NOMO-1 treated with dmso at 0.1 percent for 144 hours (cell line): ENCODE measurements at regions not wholly inside any gene's neighbourhood (a gene's known extent, or its start where the extent isn't known, plus 50 kb on each side); places are given as distances from the start of the nearest gene placed in this dataset.
A peak's percentile ranks its signal among the peaks of the same experiment; 100 is the strongest.

Experiments used
- DNase-seq: peaks from one replicate; lab custom pipeline; 2025; ENCODE audit not compliant: unreplicated experiment; lab: John Stamatoyannopoulos, UW

DNA sequence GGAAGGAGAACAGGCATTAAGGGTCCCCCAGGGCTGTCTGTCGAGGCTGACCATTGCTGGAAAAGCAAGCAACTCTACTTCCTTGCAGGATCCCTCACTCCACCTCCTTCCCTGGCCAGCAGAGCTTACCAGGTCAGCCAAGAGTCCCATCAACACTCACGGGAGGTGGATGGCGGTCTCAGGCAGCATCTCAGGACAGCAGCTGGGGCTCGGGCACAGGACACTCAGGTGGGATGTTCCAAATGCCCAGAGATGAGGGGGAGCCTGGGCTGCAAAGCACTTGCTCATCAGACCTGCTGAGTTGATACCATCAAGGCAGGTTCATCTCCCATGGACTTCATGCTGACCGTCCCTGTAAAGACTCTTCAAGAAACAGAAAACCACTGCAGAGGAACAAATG is 559.8 kb downstream of the NPHP4 start:
- DNase-seq: no peak

DNA sequence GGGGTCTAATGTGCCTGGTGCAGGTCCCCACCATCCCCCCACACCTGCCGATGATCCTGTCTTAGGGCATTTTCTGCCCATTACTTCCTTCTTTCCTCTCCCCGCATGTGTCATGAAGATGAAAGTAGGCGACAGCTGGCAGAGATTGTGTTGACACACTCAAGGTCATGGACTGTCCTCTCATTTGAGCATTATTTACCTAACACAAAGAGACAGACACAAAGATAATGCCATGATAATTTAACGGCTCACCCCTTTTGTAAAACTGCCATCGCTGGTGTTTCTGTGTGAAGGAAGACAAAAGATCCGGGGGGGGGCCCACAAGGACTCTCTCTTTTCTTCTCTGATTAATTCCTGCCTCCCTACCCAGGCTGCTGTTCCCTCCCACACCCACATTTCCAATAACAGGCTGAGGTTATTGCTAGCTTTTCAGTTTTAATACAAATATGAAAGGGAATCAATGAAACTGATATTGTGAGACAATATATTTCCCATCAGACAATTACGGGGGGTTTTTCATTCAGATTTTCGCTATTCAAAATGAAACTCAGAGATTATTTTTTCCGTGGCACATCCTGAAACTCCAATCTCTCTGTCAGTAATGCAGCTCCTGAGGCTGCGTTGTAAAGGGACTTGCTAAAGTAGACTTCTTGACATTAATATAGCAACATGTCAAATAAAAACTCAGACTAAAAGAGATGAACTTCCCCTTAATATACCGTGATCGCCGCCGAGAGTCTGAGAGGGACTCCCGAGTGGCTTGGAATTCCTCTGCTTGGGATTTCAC is 561.1 kb downstream of the NPHP4 start:
- DNase-seq: no peak

DNA sequence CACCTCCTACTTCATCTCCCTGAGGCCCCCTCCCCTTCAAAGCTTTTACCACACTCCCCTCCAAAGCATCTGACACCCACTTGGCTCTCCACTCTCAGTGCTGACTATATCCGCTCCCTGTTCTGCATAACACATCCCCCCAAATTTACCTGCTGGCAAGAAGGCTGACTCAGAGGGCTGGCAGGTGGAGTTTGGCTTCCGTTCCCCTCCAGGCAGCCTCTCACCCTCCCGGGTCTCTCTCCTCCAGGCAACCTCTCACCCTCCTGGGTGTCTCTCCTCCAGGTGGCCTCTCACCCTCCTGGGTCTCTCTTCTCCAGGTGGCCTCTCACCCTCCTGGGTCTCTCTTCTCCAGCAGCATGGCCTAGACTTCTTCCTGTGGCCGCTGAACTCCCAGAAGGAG is 562.1 kb downstream of the NPHP4 start:
- DNase-seq: no peak

DNA sequence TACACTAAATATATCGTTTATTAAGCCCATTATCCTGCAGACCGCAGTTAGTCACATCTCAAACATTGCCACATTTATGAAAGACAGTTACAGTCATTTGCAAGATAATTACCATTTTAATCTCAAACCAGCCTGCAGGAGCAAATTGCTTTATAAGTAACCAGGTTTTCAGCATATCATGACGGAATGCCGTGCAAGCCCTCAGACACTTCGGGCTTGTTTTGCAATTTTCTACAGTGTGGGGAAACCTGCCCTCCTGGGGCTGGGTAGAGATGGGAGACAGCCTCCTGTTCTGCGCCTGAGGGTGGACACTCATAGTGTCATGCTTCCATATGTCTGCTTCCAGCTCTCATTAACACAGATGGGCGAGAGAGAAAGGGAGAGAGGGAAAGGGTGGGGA is 563.9 kb downstream of the NPHP4 start:
- DNase-seq: peak; percentile 32

DNA sequence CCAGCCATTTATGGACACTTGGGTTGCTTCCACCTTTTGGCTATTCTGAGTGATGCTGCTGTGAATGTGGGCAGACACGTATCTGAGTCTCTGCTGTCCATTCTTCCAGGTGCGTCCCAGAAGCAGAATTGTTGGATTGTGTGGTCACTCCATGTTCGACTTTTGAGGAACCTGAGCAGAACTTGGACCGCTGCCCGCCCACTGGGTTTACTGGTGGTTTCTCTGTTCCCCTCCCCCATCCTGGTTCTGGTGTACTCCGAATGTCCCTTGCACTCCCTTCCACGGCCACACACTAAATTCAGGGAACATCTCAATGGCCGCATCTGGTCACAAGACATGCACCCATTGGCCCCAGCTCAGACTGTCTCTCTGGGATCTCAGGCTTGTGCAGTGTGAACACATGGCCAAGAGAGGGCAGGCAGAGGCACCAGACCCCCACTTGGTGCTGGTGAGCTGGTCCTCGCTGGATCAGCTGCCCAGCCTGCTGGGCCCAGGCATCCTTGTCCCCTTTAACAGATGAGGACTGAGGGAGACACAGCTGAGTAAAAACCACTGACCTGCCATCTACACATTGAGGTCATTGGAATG is 565.1 kb downstream of the NPHP4 start:
- DNase-seq: no peak

DNA sequence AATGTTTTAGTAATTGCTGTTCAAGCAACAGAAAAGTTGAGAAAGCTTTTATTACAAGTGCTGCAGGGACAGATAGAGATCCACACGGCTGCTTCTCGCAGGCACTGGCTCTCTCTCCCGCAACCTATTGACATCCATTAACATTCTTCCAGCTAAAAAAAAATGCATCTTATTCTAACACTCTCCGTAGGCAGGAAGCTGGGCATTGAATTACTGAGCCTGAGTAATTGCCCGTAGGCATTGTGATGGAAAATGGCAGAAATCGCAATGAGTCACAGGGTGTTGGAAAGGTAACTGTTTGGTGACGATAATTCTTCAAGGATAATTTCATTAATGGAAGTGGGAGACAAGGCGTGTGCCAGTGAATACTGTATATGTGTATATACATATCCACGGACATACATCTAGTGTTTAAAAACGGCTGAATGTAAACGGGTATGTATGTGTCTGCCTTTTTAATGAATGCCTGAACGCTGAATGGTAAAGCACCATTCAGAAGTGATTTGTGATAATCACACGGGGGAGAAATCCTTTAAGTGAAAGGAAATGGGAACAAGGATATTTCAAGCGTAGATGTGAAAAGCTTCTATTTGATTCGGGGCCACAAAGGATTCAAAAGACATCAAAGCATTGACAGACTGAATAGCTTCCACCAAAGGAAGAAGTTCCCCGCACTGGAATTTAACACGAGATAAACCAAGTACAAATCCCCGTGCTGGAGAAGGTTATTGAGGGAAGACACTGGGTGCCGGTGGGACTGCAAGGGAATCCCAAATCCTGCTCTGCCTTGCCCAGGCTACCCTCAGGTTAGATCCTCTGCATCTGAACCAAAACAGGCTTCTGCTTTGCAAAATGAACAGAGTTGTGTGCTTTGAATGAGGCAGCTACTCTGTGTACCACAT is 567.2 kb downstream of the NPHP4 start:
- DNase-seq: no peak

DNA sequence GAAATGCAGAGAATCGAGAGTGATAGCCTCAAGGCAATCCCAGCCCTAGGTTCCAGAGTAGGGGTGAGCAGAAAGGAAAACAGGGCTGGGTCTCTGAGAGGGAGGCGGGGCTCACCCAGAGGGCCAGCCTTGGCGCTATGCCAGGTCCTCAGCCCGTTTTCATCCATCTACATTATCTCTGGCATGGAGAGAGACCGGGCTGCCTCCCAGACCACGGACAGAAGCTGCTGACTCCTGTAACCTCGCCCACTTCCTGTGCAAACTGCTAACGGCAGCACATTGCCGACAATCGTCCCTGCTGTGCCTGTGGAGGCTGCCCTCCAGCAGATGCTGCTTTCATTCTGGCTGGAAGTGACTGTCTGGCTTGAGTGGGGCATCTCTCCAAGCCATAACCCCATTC is 569.1 kb downstream of the NPHP4 start:
- DNase-seq: peak; percentile 11

DNA sequence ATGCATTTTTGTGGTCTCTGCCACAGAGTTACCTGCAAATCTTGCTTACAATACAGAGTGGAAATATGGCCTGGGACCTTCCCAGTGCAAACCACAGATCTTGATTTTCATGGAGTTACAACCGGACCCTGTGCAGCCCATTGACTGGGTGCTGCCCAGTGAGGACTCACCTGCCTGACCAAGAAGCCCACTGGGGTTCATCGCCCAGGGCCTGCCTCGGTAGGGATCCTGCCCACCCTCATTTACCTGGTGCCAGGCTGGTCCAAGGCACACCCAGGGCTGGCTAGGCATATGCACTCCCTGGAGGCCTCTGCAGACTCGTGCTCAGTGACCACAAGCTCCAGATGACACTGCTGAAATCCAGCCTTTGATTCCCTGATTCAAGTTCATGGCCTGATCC is 572.7 kb downstream of the NPHP4 start:
- DNase-seq: no peak

DNA sequence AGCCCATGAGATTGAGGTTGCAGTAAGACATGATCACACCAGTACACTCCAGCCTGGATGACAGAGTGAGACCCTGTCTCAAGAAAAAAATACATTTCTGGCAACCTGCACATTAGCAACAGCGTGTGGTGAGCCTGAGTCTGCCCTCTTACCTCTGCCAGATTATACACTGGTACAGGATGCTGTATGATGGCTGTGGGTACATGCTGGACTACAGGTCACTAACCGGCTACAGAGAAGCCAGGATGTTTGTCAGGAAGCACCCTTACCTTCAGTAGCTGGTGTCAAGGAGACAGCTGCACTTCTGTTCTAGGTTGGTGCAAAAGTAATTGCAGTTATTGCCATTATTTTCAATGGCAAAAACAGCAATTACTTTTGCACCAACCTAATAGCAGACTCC is 575.7 kb downstream of the NPHP4 start:
- no peak for DNase-seq

DNA sequence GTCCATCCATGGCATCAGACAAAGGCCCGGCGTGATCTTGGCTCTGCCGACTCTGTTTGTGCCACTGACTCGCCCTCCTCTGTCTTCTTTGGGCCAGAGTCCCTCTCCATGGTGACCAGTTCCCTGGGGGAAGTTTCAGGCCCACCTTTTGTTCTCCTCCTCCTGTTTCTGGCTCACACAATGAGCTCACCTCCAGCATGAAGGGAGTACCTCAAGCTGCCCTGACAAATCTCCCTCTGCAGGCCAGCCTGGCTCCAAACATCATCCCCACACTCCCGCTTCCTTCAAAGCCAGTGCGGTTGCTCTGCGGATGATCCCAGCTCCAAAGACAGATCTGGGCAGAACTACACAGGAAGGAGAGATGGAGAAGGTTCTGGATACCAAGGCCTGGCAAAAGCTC is 576.6 kb downstream of the NPHP4 start:
- no peak for DNase-seq

DNA sequence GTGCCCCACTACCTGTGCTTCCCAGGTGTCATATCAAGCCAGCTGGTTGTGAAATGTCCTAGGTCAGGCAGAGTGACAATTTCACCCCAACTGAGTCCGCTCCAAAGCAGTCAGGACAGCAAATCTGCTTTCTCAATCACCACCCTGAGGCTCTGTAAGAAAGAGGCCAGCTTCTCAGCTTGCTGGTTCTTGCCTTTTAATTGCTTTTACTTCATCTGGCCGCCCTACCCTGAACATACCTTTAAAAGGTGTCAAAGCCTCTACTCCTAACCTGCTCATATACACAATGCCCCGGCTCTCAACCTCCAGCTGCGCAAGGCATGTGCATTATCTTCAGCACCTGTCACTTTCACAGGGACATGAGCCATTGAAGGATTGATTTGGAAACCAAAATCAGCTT is 581.6 kb downstream of the NPHP4 start:
- no peak for DNase-seq

DNA sequence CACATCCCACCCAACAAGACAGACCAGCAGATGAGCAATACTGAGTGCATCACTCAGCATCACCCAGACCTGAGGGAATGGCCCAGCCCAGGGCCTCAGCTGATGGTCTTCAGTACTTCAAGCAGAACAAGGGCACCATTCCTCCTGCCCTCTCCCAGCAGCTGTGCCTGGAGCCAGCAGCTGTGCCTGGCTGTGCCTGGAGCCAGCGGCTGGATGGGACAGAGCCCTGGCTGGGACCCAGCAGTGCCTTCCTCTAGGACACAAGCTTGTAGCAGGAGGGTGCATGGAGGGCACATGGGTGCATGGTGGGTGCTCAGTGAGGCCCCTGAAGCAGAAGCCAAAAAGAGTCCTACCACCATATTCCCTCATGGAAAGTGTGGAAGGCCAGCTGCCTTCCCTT is 583.8 kb downstream of the NPHP4 start:
- no peak for DNase-seq

DNA sequence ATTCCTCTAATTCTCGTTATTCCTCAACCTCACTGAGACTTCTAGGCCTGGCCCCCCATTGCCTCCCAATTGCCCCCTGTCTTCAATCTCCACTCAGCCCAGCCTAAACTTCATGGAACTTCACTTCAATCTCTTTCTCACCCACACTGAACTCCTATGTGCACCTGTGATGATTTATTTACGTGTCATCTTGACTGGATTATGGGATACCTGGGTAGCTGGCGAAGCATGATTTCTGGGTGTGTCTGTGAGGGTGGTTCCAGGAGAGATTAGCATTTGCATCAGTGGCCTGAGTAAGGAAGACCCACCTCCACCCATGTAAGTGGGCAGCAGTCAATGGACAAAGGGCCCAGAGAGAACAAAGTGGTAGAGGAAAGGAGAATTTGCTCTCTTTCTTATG is 587.0 kb downstream of the NPHP4 start:
- no peak for DNase-seq

DNA sequence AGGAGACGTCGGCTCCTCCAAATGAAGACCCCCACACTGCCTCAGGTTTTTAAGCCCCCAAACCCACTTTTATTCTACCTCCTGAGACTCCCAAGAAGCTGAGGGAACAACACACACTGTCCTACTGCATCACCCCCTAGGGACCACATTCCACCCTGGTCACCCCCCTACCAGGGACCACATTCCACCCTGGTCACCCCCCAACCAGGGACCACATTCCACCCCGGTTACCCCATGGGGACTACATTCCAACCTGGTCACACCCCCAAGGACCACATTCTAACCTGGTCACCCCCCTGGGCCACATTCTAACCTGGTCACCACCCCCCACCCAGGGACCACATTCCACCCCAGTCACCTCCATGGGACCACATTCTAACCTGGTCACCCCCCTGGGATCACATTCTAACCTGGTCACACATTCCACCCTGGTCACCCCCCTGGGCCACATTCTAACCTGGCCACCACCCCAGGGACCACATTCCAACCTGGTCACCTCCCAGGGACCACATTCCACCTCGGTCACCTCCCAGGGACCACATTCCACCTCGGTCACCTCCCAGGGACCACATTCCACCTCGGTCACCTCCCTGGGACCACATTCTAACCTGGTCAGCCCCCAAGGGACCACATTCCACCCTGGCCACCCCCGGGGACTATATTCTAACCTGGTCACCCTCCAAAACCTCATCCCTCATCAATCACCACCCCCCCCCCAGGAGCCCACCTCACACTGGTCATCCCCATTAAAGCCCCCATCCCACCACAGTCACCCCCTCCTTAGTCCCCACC is 587.6 kb downstream of the NPHP4 start:
- no peak for DNase-seq

DNA sequence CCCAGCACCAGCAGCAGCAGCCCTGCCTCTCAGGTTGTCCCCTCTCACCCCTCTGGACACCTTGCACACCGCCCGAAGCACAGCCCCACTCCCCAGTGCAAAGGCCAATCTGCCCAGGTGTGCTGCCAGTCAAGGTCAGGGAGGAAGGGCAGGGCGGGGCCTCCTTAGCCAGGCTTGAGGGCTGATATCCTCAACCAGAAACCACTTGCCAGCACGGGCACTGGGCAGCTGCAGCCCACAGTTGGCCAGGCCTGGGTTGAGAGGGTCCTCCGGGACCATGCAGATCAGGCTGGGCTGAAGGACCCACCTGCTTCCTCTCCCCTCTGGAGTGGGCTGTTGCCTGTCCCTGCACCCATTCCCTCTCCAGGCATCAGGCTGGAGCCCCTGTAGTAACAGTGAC is 588.3 kb downstream of the NPHP4 start:
- DNase-seq: no peak

DNA sequence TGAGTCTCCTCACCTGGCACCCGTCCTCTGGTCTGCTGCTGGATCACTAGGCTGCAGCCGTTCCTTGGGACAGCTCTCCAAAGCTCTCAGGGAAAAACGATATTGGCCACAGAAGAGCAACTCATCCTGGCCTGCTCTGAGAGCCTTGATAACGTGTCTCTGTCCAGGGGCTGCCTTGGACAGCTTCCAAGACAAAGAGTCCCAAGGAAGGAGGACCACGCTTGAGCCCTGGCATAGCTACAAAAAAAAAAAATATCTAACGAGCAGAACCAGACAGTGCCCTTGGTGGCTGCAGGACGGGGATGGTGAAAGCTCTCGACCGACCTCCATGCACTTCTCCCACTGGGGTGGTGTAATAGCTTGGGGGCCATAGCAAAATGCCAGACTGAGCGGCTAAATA is 589.6 kb downstream of the NPHP4 start:
- DNase-seq: no peak

DNA sequence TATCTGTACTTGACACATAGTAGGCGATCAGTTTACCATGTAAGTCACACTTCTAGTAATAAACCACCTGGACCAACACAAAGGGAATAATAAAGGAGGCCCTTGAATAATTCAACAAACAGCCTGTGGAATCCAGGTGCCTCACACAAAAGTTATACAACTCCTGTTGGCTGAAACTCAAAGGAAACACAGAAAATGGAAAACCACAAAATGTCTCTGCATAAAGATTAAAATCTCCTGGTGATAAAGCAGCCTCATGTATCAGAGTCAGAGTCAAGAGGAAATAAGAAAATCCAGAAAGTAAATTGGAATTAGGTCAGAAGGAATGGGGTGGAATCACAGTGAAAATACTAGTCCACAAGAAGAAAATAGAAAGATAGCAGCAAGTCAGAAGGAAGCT is 592.5 kb downstream of the NPHP4 start:
- no peak for DNase-seq

DNA sequence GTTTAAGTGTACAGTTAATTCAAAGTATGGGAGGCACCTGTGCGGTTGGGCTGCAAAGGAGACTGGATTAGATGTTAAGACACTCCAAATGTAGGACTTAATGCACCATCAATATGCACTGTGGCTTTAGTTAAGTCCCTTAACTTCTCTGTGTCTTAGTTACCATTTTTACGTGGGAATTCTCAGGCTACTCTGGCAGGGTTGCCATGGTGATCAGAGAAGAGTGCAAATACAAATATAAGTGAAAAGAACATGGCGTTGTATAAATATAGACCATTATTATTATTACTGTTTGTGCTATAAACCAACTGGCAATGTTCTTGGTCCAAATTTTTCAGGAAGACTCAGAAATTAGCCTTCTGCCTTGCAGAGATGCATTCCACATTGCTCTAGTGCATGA is 595.6 kb downstream of the NPHP4 start:
- DNase-seq: no peak

DNA sequence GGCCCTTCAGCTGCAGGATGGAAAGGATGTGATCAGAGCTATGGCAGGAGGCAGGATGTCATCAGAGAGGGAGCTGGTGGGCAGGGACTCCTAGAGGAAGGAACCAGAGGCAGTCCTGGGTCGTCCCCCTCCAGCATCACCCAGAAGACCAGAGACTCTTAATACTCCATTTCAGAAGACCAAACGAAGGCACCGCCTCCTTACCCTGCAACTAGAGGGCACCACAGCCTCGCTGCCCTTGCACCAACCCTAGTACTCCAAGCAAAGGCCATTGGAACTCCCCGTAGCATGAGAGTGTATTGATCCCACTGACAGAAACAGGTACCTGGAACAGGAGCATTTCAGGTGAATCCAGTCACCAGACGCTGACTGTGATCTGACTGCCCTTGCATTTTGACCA is 598.1 kb downstream of the NPHP4 start:
- DNase-seq: no peak

DNA sequence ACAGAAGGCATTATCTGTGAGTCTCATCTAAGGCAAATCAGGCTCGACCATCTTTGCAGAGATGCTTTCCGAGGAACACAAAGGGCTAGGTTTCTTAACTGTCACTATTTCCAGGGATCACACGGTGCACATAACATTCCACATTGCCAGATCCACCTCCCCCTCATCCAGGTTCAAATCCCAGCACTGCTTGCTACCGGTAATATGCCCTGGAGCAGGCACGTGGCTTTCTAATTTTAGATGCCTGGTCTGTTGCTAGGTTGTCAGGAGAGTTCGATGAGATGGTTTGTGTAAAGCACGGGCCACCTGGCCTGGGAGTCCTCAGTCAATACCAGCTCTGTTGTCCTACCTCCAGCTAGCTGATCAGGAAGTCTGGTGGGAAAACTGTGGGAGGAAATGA is 598.6 kb downstream of the NPHP4 start:
- DNase-seq: no peak

DNA sequence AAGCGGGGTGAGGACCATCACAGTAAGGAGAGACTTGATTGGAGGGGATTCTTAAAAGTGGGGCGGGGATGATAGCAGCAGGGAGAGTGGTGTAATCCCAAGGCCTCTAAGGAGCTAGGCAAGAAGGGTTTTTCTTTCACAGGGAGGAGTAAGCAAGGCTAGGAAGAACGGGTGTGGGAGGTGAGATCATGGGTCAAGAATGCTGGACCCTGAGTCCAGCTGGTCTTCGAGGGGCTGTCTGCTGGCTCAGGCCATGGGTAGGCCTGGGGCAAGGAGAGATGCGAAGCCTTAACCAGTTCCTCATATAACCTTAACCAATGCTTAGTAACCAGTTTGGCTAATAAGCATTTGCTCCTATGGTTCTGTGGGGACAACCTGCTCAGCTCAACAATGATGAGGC is 599.1 kb downstream of the NPHP4 start:
- no peak for DNase-seq
